IMR-90 (cell line): ENCODE measurements at regions not wholly inside any gene's neighbourhood (a gene's known extent, or its start where the extent isn't known, plus 50 kb on each side); places are given as distances from the start of the nearest gene placed in this dataset.

Experiments used
- ATAC-seq: fragments of 200-7000 bp; cut with Tn5 transposase; 2 replicates; pipeline ENCODE4 v1.9.1; 2020; ENCODE audit warnings: low read depth, mild to moderate bottlenecking, moderate library complexity
- BruUV-seq: library from RNA; stranded (reverse); fragments of 400-500 nt; replicated peaks from 2 replicates; lab custom pipeline; 2021; lab: Mats Ljungman, UMichigan
- CTCF ChIA-PET: fragments of 300-600 bp; formaldehyde crosslinking; extraction: SDS; loops from one replicate; lab custom pipeline; 2021; ENCODE audit warnings: antibody characterized with exemption; lab: Yijun Ruan, JAX
- POLR2A ChIA-PET: fragments of 300-600 bp; sonication (Branson Sonifier 250); formaldehyde crosslinking; loops from one replicate; lab custom pipeline; 2022; ENCODE audit warnings: antibody characterized with exemption; ENCODE audit not compliant: unreplicated experiment; lab: Charles Lee
- DNase-seq: peaks from one replicate; pipeline ENCODE4 v3.0.0; 2013
- H2AFZ ChIP-seq: replicated peaks from 2 replicates; pipeline ENCODE3; 2013; ENCODE audit warnings: low read length, mild to moderate bottlenecking; ENCODE audit not compliant: poor library complexity
- H2AK5ac ChIP-seq: 2 replicates; pipeline ENCODE4 v1.6.1; 2013; ENCODE audit warnings: low read depth, low read length, inconsistent platforms
- H2AK9ac ChIP-seq: replicated peaks from 2 replicates; pipeline ENCODE3; 2013; ENCODE audit warnings: mild to moderate bottlenecking, low read depth, low read length, moderate library complexity; ENCODE audit not compliant: poor library complexity
- H2BK120ac ChIP-seq: 2 replicates; pipeline ENCODE4 v1.6.1; 2013; ENCODE audit warnings: low read depth, low read length, inconsistent platforms
- H2BK15ac ChIP-seq: 3 replicates; pipeline ENCODE4 v1.6.1; 2013; ENCODE audit warnings: low read depth, low read length, inconsistent platforms
- H2BK20ac ChIP-seq: 2 replicates; pipeline ENCODE4 v1.6.1; 2013; ENCODE audit warnings: low read depth, mild to moderate bottlenecking, inconsistent platforms, low read length, moderate library complexity
- H2BK5ac ChIP-seq: 2 replicates; pipeline ENCODE4 v1.6.1; 2013; ENCODE audit warnings: mild to moderate bottlenecking, low read depth, low read length, inconsistent platforms; ENCODE audit not compliant: poor library complexity, severe bottlenecking
- H3K14ac ChIP-seq: replicated peaks from 2 replicates; pipeline ENCODE4 v1.6.1; 2013; ENCODE audit warnings: low read depth, low read length, inconsistent platforms
- H3K18ac ChIP-seq: 2 replicates; pipeline ENCODE4 v1.6.1; 2013; ENCODE audit warnings: low read depth, low read length, control low read depth
- H3K23ac ChIP-seq: 2 replicates; pipeline ENCODE4 v1.6.1; 2013; ENCODE audit warnings: low read depth, low read length, inconsistent platforms
- H3K27ac ChIP-seq: 2 replicates; pipeline ENCODE4 v1.5.1; 2013; ENCODE audit warnings: mild to moderate bottlenecking, control low read depth, low read length; ENCODE audit not compliant: insufficient read depth
- H3K27me3 ChIP-seq: 2 replicates; pipeline ENCODE4 v1.6.1; 2013; ENCODE audit warnings: low read length; ENCODE audit not compliant: control insufficient read depth, insufficient read depth
- H3K36me3 ChIP-seq: 2 replicates; pipeline ENCODE4 v1.6.1; 2013; ENCODE audit warnings: low read length, mixed read lengths; ENCODE audit not compliant: control insufficient read depth, insufficient read depth
- H3K4ac ChIP-seq: 2 replicates; pipeline ENCODE4 v1.6.1; 2013; ENCODE audit warnings: low read depth, low read length, inconsistent platforms
- H3K4me1 ChIP-seq: 2 replicates; pipeline ENCODE4 v1.6.1; 2013; ENCODE audit warnings: low read length, mixed read lengths; ENCODE audit not compliant: control insufficient read depth, insufficient read depth
- H3K4me2 ChIP-seq: 2 replicates; pipeline ENCODE4 v1.6.1; 2013; ENCODE audit warnings: low read depth, mild to moderate bottlenecking, control low read depth, low read length, moderate library complexity
- H3K4me3 ChIP-seq: 2 replicates; pipeline ENCODE4 v1.5.1; 2013; ENCODE audit warnings: low read depth, mild to moderate bottlenecking, control low read depth, low read length, moderate library complexity; ENCODE audit not compliant: insufficient read depth
- H3K56ac ChIP-seq: 2 replicates; pipeline ENCODE4 v1.6.1; 2013; ENCODE audit warnings: low read length, inconsistent platforms; ENCODE audit not compliant: insufficient read depth; ENCODE audit errors: extremely low read depth
- H3K79me1 ChIP-seq, 2 experiments: 2 replicates each; pipeline ENCODE4 v1.6.1; 2013; ENCODE audit warnings: low read length in 2 of 2, inconsistent platforms in 1 of 2, low read depth in 1 of 2
- H3K9ac ChIP-seq: 2 replicates; pipeline ENCODE4 v1.6.1; 2013; ENCODE audit warnings: low read depth, low read length, control low read depth
- H3K9me1 ChIP-seq: 2 replicates; pipeline ENCODE4 v1.6.1; 2013; ENCODE audit warnings: low read length, inconsistent platforms; ENCODE audit not compliant: insufficient read depth
- H3K9me3 ChIP-seq: 2 replicates; pipeline ENCODE4 v1.6.1; 2013; ENCODE audit warnings: low read length; ENCODE audit not compliant: control insufficient read depth, insufficient read depth
- H4K20me1 ChIP-seq: 2 replicates; pipeline ENCODE4 v1.6.1; 2013; ENCODE audit warnings: low read length, inconsistent platforms; ENCODE audit not compliant: insufficient read depth
- H4K5ac ChIP-seq: 2 replicates; pipeline ENCODE4 v1.6.1; 2013; ENCODE audit warnings: mild to moderate bottlenecking, low read depth, low read length, control low read depth
- H4K8ac ChIP-seq, 2 experiments: 2 replicates each; pipeline ENCODE4 v1.6.1; 2013; ENCODE audit warnings: low read depth in 2 of 2, low read length in 2 of 2, control low read depth in 1 of 2, inconsistent platforms in 1 of 2
- H4K91ac ChIP-seq: 2 replicates; pipeline ENCODE4 v1.6.1; 2013; ENCODE audit warnings: low read depth, low read length, inconsistent platforms; ENCODE audit not compliant: insufficient read depth
- BHLHE40 ChIP-seq: fragments of 150-350 bp; IDR thresholded peaks from 2 replicates; pipeline ENCODE4 v1.6.1; 2016; ENCODE audit warnings: mild to moderate bottlenecking, low read depth, low read length
- CEBPB ChIP-seq: IDR thresholded peaks from 2 replicates; pipeline ENCODE4 v1.6.1; 2012; ENCODE audit warnings: low read depth, low read length, improper control_type of control experiment
- CHD1 ChIP-seq: IDR thresholded peaks from 2 replicates; pipeline ENCODE4 v1.6.1; 2012; ENCODE audit warnings: low read depth, low read length, improper control_type of control experiment
- CTCF ChIP-seq: conservative IDR thresholded peaks from 2 replicates; pipeline ENCODE4 v1.5.1; 2012; ENCODE audit warnings: mild to moderate bottlenecking, low read depth, low read length, improper control_type of control experiment
- FOS ChIP-seq: fragments of 150-350 bp; IDR thresholded peaks from 2 replicates; pipeline ENCODE4 v1.6.1; 2016; ENCODE audit warnings: low read depth, low read length
- MAFK ChIP-seq: IDR thresholded peaks from 2 replicates; pipeline ENCODE4 v1.6.1; 2012; ENCODE audit warnings: low read depth, low read length, improper control_type of control experiment
- MAZ ChIP-seq: IDR thresholded peaks from 2 replicates; pipeline ENCODE4 v1.6.1; 2012; ENCODE audit warnings: low read depth, mild to moderate bottlenecking, low read length, improper control_type of control experiment, moderate library complexity, borderline replicate concordance
- MXI1 ChIP-seq: IDR thresholded peaks from 2 replicates; pipeline ENCODE4 v1.6.1; 2012; ENCODE audit warnings: low read depth, mild to moderate bottlenecking, low read length, moderate library complexity, borderline replicate concordance
- NFE2L2 ChIP-seq: fragments of 150-350 bp; IDR thresholded peaks from 2 replicates; pipeline ENCODE4 v1.6.1; 2016; ENCODE audit warnings: low read depth, mild to moderate bottlenecking, low read length
- POLR2A ChIP-seq: IDR thresholded peaks from 2 replicates; pipeline ENCODE4 v1.6.1; 2012; ENCODE audit warnings: mild to moderate bottlenecking, low read depth, low read length
- RAD21 ChIP-seq: IDR thresholded peaks from 2 replicates; pipeline ENCODE4 v1.6.1; 2012; ENCODE audit warnings: low read length, improper control_type of control experiment
- RCOR1 ChIP-seq: IDR thresholded peaks from 2 replicates; pipeline ENCODE4 v1.6.1; 2012; ENCODE audit warnings: mild to moderate bottlenecking, low read length, improper control_type of control experiment; ENCODE audit not compliant: insufficient replicate concordance
- RFX5 ChIP-seq: IDR thresholded peaks from 2 replicates; pipeline ENCODE4 v1.8.0; 2012; ENCODE audit warnings: low read depth, mild to moderate bottlenecking, low read length, moderate library complexity
- SMC3 ChIP-seq: fragments of 150-350 bp; IDR thresholded peaks from 2 replicates; pipeline ENCODE4 v1.6.1; 2016; ENCODE audit warnings: low read depth, mild to moderate bottlenecking, antibody characterized with exemption, low read length, moderate library complexity
- WGBS, 2 experiments: methylation state at CpG; one replicate each; pipeline versions ENCODE4 v1.1.5 to v1.1.7; 2013; ENCODE audit warnings: missing lambda C conversion rate in 2 of 2; ENCODE audit not compliant: insufficient read length in 1 of 2; ENCODE audit errors: extremely low coverage in 2 of 2; 5-methylcytosine and 5-hydroxymethylcytosine counted together
- dilution Hi-C: fragments of 300-500 bp; cut with HindIII; formaldehyde crosslinking; loops from one replicate; pipeline ENCODE4 v1.14.3; 2018; ENCODE audit warnings: low sequenced_read_pairs; ENCODE audit not compliant: unreplicated experiment
- in situ Hi-C: fragments of 300-500 bp; cut with MboI; formaldehyde crosslinking; loops from 3 replicates; pipeline ENCODE4 v1.14.3; 2019; ENCODE audit warnings: low sequenced_read_pairs, inconsistent platforms, mixed read lengths
- intact Hi-C: fragments of 100-400 bp; cut with micrococcal nuclease; formaldehyde crosslinking; loops from 2 replicates; pipeline ENCODE4 v1.10.0; 2022
- TF ChIP-seq, protein P1 (sequence below): fragments of 150-350 bp; IDR thresholded peaks from 2 replicates; pipeline ENCODE4 v1.6.1; 2016; ENCODE audit warnings: low read depth, mild to moderate bottlenecking, low read length, moderate library complexity, borderline replicate concordance
- TF ChIP-seq, protein P2 (sequence below): fragments of 150-350 bp; IDR thresholded peaks from 2 replicates; pipeline ENCODE4 v1.6.1; 2017; ENCODE audit warnings: mild to moderate bottlenecking, antibody characterized with exemption, low read length, low read depth

GRCh38 chr20:16917636-16918035, 169.5 kb downstream of the OTOR start:
- Histone ChIP-seq H2AFZ (no peak overlapping the region), H3K9me3 (no peaks in the 10 kb centered on the region), H3K4me2 (no peak overlapping the region), H2BK15ac (no peak overlapping the region; the same call in 2 of the 3 replicates), H3K36me3 (no peaks in the 10 kb centered on the region), H4K8ac (no peak overlapping the region), H3K27ac (no peak overlapping the region), H4K5ac (no peak overlapping the region), H3K14ac (no peak overlapping the region), H3K23ac (no peak overlapping the region), H2BK5ac (no peak overlapping the region), H3K4me3 (no peak overlapping the region), H2BK20ac (no peak overlapping the region; the same call in 1 of the 2 replicates), H2AK9ac (no peak overlapping the region), H2AK5ac (no peak overlapping the region), H3K27me3 (no peaks in the 10 kb centered on the region), H3K79me1 (no peaks in the 10 kb centered on the region), H3K4me1 (peaks cover 5% of the 10 kb centered on the region; the same call in 1 of the 2 replicates), H3K18ac (no peak overlapping the region), H4K20me1 (no peaks in the 10 kb centered on the region), H4K91ac (no peak overlapping the region), H2BK120ac (peak overlapping the region; percentile 40), H3K9ac (no peak overlapping the region), H3K4ac (no peak overlapping the region), H3K9me1 (no peaks in the 10 kb centered on the region), H3K56ac (no peak overlapping the region)
- POLR2A ChIA-PET = no interaction called here
- TF ChIP-seq CTCF = no peak
- no peak for TF ChIP-seq RFX5
- TF ChIP-seq RAD21 = no peak
- TF ChIP-seq, protein P1, sequence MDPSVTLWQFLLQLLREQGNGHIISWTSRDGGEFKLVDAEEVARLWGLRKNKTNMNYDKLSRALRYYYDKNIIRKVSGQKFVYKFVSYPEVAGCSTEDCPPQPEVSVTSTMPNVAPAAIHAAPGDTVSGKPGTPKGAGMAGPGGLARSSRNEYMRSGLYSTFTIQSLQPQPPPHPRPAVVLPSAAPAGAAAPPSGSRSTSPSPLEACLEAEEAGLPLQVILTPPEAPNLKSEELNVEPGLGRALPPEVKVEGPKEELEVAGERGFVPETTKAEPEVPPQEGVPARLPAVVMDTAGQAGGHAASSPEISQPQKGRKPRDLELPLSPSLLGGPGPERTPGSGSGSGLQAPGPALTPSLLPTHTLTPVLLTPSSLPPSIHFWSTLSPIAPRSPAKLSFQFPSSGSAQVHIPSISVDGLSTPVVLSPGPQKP = no peak
- TF ChIP-seq SMC3 = no peak
- no peak for TF ChIP-seq RCOR1
- TF ChIP-seq POLR2A = no peak
- TF ChIP-seq CHD1 = no peak
- no peak for TF ChIP-seq MAZ
- no peak for TF ChIP-seq CEBPB
- no peak for TF ChIP-seq MXI1
- TF ChIP-seq NFE2L2 = no peak
- TF ChIP-seq, protein P2, sequence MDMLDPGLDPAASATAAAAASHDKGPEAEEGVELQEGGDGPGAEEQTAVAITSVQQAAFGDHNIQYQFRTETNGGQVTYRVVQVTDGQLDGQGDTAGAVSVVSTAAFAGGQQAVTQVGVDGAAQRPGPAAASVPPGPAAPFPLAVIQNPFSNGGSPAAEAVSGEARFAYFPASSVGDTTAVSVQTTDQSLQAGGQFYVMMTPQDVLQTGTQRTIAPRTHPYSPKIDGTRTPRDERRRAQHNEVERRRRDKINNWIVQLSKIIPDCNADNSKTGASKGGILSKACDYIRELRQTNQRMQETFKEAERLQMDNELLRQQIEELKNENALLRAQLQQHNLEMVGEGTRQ = no peak
- TF ChIP-seq MAFK = no peak
- no peak for TF ChIP-seq FOS
- TF ChIP-seq BHLHE40 = no peak
- 29% methylated on average over 1 of the region's 1 CpG; no CpG with 5 or more reads in 1 of the 2 experiments for WGBS, 2 experiments
- no peak for ATAC-seq
- no TSS peak for BruUV-seq
- dilution Hi-C loops = no loop called here
- peak; percentile 18 for DNase-seq
- CTCF ChIA-PET = no interaction called here
- in situ Hi-C loops = no loop called here
- intact Hi-C loops = no loop called here
